DND-41 (cell line): ENCODE measurements at regions not wholly inside any gene's neighbourhood (a gene's known extent, or its start where the extent isn't known, plus 50 kb on each side); places are given as distances from the start of the nearest gene placed in this dataset.

Experiments
- ATAC-seq: fragments of 200-7000 bp; cut with Tn5 transposase; 3 replicates; pipeline ENCODE4 v1.9.1; 2021; ENCODE audit warnings: low read depth; ENCODE audit not compliant: insufficient read depth
- DNase-seq: peaks from one replicate; pipeline ENCODE4 v3.0.0-alpha.2; 2020
- H2AFZ ChIP-seq: 2 replicates; pipeline ENCODE4 v1.6.0; 2012; ENCODE audit warnings: low read depth, low read length
- H3K27ac ChIP-seq: 2 replicates; pipeline ENCODE4 v1.5.1; 2012; ENCODE audit warnings: low read length, inconsistent platforms
- H3K27me3 ChIP-seq: fragments of 200-600 bp; sonication (generic); 2 replicates; pipeline ENCODE4 v1.6.0; 2012; ENCODE audit warnings: low read length, mild to moderate bottlenecking, inconsistent platforms; ENCODE audit not compliant: insufficient read depth, poor library complexity
- H3K36me3 ChIP-seq: 2 replicates; pipeline ENCODE4 v1.5.1; 2012; ENCODE audit warnings: low read length, inconsistent platforms; ENCODE audit not compliant: insufficient read depth
- H3K4me1 ChIP-seq: 2 replicates; pipeline ENCODE4 v1.5.1; 2012; ENCODE audit warnings: mild to moderate bottlenecking, low read length; ENCODE audit not compliant: insufficient read depth
- H3K4me2 ChIP-seq: 2 replicates; pipeline ENCODE4 v1.6.0; 2012; ENCODE audit warnings: mild to moderate bottlenecking, moderate library complexity, low read length, inconsistent platforms; ENCODE audit not compliant: insufficient read depth
- H3K4me3 ChIP-seq, 2 experiments: fragments of 200-600 bp in 1 of 2; shearing (Covaris generic) in 1 of 2; 2 replicates each; pipeline ENCODE4 v1.5.1; 2012 to 2016; ENCODE audit warnings: inconsistent platforms in 2 of 2, low read length in 2 of 2, mild to moderate bottlenecking in 2 of 2, low read depth in 1 of 2, moderate library complexity in 1 of 2
- H3K79me2 ChIP-seq: 2 replicates; pipeline ENCODE4 v1.6.0; 2012; ENCODE audit warnings: low read length, inconsistent platforms; ENCODE audit not compliant: insufficient read depth
- H3K9ac ChIP-seq: 2 replicates; pipeline ENCODE4 v1.6.0; 2012; ENCODE audit warnings: low read depth, mild to moderate bottlenecking, inconsistent platforms, low read length, moderate library complexity
- H3K9me3 ChIP-seq: 2 replicates; pipeline ENCODE4 v1.5.1; 2012; ENCODE audit warnings: low read length, moderate library complexity, mild to moderate bottlenecking, inconsistent platforms; ENCODE audit not compliant: insufficient read depth, severe bottlenecking
- H4K20me1 ChIP-seq: 2 replicates; pipeline ENCODE4 v1.6.0; 2012; ENCODE audit warnings: low read length; ENCODE audit not compliant: insufficient read depth
- EZH2 ChIP-seq: IDR thresholded peaks from 3 replicates; pipeline ENCODE4 v1.6.1; 2012; ENCODE audit warnings: borderline replicate concordance, low read depth, mild to moderate bottlenecking, moderate library complexity, low read length, inconsistent platforms; ENCODE audit not compliant: severe bottlenecking
- TF ChIP-seq, protein P1 (sequence below): IDR thresholded peaks from 2 replicates; pipeline ENCODE4 v1.5.1; 2012; ENCODE audit warnings: borderline replicate concordance, low read length, moderate library complexity, mild to moderate bottlenecking; ENCODE audit not compliant: poor library complexity, severe bottlenecking; ENCODE audit errors: extremely low read depth

DNA sequence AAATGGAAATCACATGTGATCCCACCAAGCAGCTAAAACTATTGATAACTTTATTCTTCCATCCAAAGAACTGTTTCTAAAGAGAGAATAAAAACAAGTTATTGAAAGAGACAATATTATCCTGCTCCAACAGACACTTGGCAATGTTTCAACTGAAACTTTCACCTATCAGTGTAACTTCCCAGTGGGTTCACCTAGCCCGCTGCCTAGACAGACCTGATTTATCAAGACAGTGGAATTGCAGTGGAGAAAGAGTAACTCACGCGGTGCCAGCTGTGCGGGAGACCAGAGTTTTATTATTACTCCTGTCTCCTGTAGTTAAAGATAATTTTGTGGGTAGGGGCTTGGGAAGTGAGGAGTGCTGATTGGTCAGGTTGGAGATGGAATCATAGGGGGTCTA is 199.8 kb downstream of the AHR start:
- no peaks in the 10 kb centered on the region for H3K9me3 ChIP-seq
- H3K4me1 ChIP-seq = no peaks in the 10 kb centered on the region
- H3K79me2 ChIP-seq = no peaks in the 10 kb centered on the region
- H3K9ac ChIP-seq = no peak overlapping the region
- H3K4me3 ChIP-seq = no peak overlapping the region
- TF ChIP-seq, protein P1, sequence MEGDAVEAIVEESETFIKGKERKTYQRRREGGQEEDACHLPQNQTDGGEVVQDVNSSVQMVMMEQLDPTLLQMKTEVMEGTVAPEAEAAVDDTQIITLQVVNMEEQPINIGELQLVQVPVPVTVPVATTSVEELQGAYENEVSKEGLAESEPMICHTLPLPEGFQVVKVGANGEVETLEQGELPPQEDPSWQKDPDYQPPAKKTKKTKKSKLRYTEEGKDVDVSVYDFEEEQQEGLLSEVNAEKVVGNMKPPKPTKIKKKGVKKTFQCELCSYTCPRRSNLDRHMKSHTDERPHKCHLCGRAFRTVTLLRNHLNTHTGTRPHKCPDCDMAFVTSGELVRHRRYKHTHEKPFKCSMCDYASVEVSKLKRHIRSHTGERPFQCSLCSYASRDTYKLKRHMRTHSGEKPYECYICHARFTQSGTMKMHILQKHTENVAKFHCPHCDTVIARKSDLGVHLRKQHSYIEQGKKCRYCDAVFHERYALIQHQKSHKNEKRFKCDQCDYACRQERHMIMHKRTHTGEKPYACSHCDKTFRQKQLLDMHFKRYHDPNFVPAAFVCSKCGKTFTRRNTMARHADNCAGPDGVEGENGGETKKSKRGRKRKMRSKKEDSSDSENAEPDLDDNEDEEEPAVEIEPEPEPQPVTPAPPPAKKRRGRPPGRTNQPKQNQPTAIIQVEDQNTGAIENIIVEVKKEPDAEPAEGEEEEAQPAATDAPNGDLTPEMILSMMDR = no peak
- TF ChIP-seq EZH2 = no peak
- no peak overlapping the region for H3K27ac ChIP-seq
- H3K4me2 ChIP-seq = no peak overlapping the region
- H3K27me3 ChIP-seq = no peaks in the 10 kb centered on the region
- no peak overlapping the region for H2AFZ ChIP-seq
- H4K20me1 ChIP-seq = no peaks in the 10 kb centered on the region
- H3K36me3 ChIP-seq = no peaks in the 10 kb centered on the region
- ATAC-seq (no peak), DNase-seq (no peak)

DNA sequence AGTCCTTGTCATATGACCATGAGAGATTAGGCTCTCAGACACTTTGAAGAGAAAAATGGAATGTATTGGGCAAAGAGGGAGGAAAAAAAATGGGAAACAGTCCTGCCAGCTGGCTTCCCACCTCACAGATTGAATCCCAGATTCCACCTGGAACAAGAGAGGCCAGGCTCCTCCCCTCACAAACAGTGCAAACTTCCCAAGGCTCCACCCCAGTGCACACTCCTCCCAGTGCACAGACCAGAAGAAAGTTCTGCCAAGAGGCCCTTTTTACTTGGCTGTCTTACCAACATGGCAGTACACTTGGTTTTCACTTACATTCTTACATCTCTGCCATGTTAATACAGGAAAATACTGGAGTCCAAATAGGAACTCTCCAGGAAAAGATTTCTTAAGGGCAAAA is 202.3 kb downstream of the AHR start:
- Histone ChIP-seq H3K79me2 (no peaks in the 10 kb centered on the region), H3K27me3 (no peaks in the 10 kb centered on the region), H2AFZ (no peak overlapping the region), H3K9ac (no peak overlapping the region), H3K36me3 (no peaks in the 10 kb centered on the region), H3K4me3 (no peak overlapping the region), H3K4me2 (no peak overlapping the region), H3K9me3 (no peaks in the 10 kb centered on the region), H3K4me1 (no peaks in the 10 kb centered on the region), H4K20me1 (no peaks in the 10 kb centered on the region), H3K27ac (no peak overlapping the region)
- ATAC-seq = no peak
- no peak for DNase-seq
- no peak for TF ChIP-seq EZH2
- TF ChIP-seq, protein P1 = no peak

DNA sequence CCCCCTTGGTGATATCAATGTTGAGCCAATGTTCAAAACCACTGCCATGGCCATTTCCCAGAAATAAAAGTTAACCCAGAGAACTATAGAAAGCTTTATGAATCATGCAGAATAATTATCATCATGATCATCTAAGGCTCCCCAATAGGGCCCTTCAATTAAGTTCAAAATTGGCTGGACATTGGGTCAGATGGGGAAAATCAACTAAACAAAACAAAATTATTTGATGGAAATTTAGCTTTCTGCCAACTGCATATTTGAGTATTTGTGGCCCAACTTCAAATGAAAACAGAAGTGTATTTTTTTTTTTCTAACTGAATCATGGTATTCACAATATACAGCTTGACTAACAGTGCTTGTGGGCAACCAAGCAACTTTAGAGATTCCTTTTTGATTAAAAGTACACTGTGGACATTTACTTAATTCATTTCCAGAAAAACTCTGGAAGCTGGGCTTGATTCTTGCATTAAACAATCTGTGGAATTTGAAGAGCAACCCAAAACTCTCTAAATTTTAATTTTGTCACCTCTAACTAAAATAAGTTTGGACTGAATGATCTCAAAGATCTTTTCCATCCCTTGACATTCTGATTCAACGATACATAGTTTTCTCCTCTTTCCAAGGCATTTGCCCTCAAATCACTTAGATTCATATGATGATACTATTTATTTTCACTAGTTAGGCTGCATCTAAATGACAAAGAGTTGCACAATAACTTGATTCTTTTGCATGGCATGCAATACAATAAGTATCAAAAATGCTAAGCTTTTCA is 203.2 kb downstream of the AHR start:
- DNase-seq (no peak), ATAC-seq (no peak)
- no peaks in the 10 kb centered on the region for H3K9me3 ChIP-seq
- no peak overlapping the region for H2AFZ ChIP-seq
- no peaks in the 10 kb centered on the region for H4K20me1 ChIP-seq
- no peaks in the 10 kb centered on the region for H3K79me2 ChIP-seq
- no peaks in the 10 kb centered on the region for H3K27me3 ChIP-seq
- TF ChIP-seq, protein P1 = no peak
- TF ChIP-seq EZH2 = no peak
- no peaks in the 10 kb centered on the region for H3K4me1 ChIP-seq
- no peak overlapping the region for H3K4me3 ChIP-seq
- no peaks in the 10 kb centered on the region for H3K36me3 ChIP-seq
- no peak overlapping the region for H3K27ac ChIP-seq
- no peak overlapping the region for H3K9ac ChIP-seq
- no peak overlapping the region for H3K4me2 ChIP-seq
